DOHH2 (cell line): ENCODE measurements at regions not wholly inside any gene's neighbourhood (a gene's known extent, or its start where the extent isn't known, plus 50 kb on each side); places are given as distances from the start of the nearest gene placed in this dataset.

ENCODE experiments used
- EZH2phosphoT487 ChIP-seq: fragments of 200-600 bp; sonication (generic); IDR thresholded peaks from 2 replicates; pipeline ENCODE4 v1.6.1; 2017; ENCODE audit warnings: borderline replicate concordance, mild to moderate bottlenecking, antibody characterized with exemption, low read length, moderate library complexity, mixed read lengths
- TF ChIP-seq, protein P1 (sequence below): fragments of 200-600 bp; sonication (generic); IDR thresholded peaks from one replicate; pipeline ENCODE4 v1.5.1; 2014; ENCODE audit warnings: antibody characterized with exemption, mild to moderate bottlenecking, low read depth, low read length; ENCODE audit not compliant: poor library complexity, severe bottlenecking

DNA sequence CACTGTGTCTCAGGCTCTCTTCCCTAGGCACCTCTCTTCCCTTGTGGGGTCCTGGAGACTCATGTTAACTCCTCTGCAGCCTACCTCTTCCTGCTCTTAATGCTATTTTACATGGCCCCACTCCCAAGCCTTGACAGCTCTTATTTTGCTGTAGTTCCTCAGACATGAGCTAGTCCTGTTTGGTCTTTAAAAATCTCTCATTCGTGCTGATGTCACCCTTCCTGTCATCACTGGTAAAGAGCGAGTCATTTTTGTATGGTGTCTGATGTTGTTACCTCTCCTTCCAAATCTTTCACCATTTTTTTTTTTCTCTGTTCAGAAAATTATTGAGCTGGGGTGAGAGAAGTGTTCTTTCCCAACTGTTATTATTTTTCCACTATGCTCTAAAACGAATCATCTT, 84.8 kb upstream of the ZBED5 start:
- TF ChIP-seq, protein P1, sequence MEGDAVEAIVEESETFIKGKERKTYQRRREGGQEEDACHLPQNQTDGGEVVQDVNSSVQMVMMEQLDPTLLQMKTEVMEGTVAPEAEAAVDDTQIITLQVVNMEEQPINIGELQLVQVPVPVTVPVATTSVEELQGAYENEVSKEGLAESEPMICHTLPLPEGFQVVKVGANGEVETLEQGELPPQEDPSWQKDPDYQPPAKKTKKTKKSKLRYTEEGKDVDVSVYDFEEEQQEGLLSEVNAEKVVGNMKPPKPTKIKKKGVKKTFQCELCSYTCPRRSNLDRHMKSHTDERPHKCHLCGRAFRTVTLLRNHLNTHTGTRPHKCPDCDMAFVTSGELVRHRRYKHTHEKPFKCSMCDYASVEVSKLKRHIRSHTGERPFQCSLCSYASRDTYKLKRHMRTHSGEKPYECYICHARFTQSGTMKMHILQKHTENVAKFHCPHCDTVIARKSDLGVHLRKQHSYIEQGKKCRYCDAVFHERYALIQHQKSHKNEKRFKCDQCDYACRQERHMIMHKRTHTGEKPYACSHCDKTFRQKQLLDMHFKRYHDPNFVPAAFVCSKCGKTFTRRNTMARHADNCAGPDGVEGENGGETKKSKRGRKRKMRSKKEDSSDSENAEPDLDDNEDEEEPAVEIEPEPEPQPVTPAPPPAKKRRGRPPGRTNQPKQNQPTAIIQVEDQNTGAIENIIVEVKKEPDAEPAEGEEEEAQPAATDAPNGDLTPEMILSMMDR = no peak
- no peak for TF ChIP-seq EZH2phosphoT487
